ENCODE measurements at regions not wholly inside any gene's neighbourhood (a gene's known extent, or its start where the extent isn't known, plus 50 kb on each side); places are given as distances from the start of the nearest gene placed in this dataset.

DNA sequence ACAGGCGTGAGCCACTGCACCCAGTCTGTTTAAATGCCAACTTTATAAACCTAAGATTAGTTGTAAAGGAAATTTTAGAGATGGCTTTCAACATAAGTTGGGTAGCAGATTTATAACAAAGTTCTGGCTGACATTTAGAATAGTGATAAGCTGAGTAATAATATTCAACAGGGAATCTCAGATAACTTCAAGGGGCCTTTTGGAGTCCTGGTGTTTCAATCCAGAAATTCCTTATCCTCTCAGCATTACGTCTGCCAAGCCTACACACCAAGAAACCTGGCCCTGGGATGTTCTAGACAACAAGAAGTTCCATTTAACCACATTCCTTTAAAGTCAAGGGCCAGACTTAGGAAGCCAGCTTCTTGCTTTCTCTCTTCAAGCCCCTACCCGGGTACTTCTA, 59.5 kb upstream of the DYRK2 start:
- TF ChIP-seq, protein P1, sequence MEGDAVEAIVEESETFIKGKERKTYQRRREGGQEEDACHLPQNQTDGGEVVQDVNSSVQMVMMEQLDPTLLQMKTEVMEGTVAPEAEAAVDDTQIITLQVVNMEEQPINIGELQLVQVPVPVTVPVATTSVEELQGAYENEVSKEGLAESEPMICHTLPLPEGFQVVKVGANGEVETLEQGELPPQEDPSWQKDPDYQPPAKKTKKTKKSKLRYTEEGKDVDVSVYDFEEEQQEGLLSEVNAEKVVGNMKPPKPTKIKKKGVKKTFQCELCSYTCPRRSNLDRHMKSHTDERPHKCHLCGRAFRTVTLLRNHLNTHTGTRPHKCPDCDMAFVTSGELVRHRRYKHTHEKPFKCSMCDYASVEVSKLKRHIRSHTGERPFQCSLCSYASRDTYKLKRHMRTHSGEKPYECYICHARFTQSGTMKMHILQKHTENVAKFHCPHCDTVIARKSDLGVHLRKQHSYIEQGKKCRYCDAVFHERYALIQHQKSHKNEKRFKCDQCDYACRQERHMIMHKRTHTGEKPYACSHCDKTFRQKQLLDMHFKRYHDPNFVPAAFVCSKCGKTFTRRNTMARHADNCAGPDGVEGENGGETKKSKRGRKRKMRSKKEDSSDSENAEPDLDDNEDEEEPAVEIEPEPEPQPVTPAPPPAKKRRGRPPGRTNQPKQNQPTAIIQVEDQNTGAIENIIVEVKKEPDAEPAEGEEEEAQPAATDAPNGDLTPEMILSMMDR (conservative IDR thresholded peaks at IDR 0.05; ENCODE audit: low read depth, low read length), result no peak
- TF ChIP-seq EZH2 (IDR thresholded peaks at IDR 0.05; ENCODE audit: borderline replicate concordance, low read depth, low read length, poor library complexity, severe bottlenecking), result no peak

Data from A673 (cell line).